Suprapubic skin (tissue), 4 donors: ENCODE measurements at regions not wholly inside any gene's neighbourhood (a gene's known extent, or its start where the extent isn't known, plus 50 kb on each side); places are given as distances from the start of the nearest gene placed in this dataset.

ENCODE experiments used
- DNase-seq, 2 donors: peaks; one replicate each; pipeline ENCODE4 v3.0.0-alpha.2; 2019; ENCODE audit warnings: low spot score in 2 of 2
- H3K27ac ChIP-seq: fragments of 200-600 bp; sonication (generic); one replicate; pipeline ENCODE4 v1.5.1; 2019
- H3K27me3 ChIP-seq: fragments of 200-600 bp; sonication (generic); one replicate; pipeline ENCODE4 v1.5.1; 2019
- H3K36me3 ChIP-seq: fragments of 200-600 bp; sonication (generic); one replicate; pipeline ENCODE4 v1.5.1; 2019
- H3K4me1 ChIP-seq: fragments of 200-600 bp; sonication (generic); one replicate; pipeline ENCODE4 v1.5.1; 2019
- H3K4me3 ChIP-seq: fragments of 200-600 bp; sonication (generic); one replicate; pipeline ENCODE4 v1.5.1; 2019; ENCODE audit warnings: mild to moderate bottlenecking
- H3K9me3 ChIP-seq: fragments of 200-600 bp; sonication (generic); one replicate; pipeline ENCODE4 v1.5.1; 2019
- EP300 ChIP-seq: sonication (generic); formaldehyde crosslinking; IDR thresholded peaks from one replicate; pipeline ENCODE4 v1.6.1; 2017; ENCODE audit warnings: antibody characterized with exemption
- POLR2A ChIP-seq, 2 donors: fragments of 450-650 bp; IDR thresholded peaks; one replicate each; pipeline ENCODE4 v1.6.1; 2017; ENCODE audit warnings: antibody characterized with exemption in 2 of 2, mild to moderate bottlenecking in 2 of 2, moderate library complexity in 2 of 2
- POLR2AphosphoS5 ChIP-seq, 3 donors: sonication (generic); formaldehyde crosslinking; IDR thresholded peaks; one replicate each; pipeline ENCODE4 v1.6.1; 2017; ENCODE audit warnings: antibody characterized with exemption in 3 of 3
- WGBS: methylation state at CpG from one replicate; pipeline ENCODE4 v1.1.5; 2018; 5-methylcytosine and 5-hydroxymethylcytosine counted together
- TF ChIP-seq, protein P1 (sequence below), 2 donors: fragments of 200-600 bp in 1 of 2; fragments of 450-650 bp in 1 of 2; sonication (generic) in 1 of 2; IDR thresholded peaks; one replicate each; pipeline ENCODE4 v1.5.1; 2016 to 2019; ENCODE audit warnings: antibody characterized with exemption in 2 of 2, mild to moderate bottlenecking in 1 of 2, moderate library complexity in 1 of 2

DNA sequence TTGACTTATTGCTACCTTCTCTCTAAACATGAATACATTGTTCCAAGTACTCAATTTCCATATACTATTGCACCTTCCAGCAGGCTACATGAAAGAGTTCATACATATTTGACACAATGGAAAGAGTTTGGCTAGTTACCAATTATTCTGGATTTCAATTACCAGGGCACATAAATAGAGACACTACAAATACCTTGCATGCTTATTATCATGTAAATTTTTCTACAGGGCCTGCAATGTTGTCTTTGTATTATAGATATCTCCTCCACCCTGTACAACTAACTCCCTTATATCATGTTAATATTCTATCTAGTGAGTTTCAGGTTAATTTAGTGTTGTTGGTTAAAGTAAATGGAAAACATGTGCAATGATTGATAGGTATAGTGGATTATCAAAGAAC is 540.7 kb upstream of the SLITRK5 start:
- Histone ChIP-seq H3K27me3 (no peaks in the 10 kb centered on the region), H3K27ac (no peak overlapping the region), H3K36me3 (no peaks in the 10 kb centered on the region), H3K4me3 (no peak overlapping the region), H3K9me3 (no peaks in the 10 kb centered on the region), H3K4me1 (no peaks in the 10 kb centered on the region)
- TF ChIP-seq POLR2A (IDR thresholded peaks at IDR 0.05) (no peak), POLR2AphosphoS5 (IDR thresholded peaks at IDR 0.05) (no peak), EP300 (no peak)
- TF ChIP-seq, protein P1, sequence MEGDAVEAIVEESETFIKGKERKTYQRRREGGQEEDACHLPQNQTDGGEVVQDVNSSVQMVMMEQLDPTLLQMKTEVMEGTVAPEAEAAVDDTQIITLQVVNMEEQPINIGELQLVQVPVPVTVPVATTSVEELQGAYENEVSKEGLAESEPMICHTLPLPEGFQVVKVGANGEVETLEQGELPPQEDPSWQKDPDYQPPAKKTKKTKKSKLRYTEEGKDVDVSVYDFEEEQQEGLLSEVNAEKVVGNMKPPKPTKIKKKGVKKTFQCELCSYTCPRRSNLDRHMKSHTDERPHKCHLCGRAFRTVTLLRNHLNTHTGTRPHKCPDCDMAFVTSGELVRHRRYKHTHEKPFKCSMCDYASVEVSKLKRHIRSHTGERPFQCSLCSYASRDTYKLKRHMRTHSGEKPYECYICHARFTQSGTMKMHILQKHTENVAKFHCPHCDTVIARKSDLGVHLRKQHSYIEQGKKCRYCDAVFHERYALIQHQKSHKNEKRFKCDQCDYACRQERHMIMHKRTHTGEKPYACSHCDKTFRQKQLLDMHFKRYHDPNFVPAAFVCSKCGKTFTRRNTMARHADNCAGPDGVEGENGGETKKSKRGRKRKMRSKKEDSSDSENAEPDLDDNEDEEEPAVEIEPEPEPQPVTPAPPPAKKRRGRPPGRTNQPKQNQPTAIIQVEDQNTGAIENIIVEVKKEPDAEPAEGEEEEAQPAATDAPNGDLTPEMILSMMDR (IDR thresholded peaks at IDR 0.05), result no peak
- DNase-seq, result no peak

DNA sequence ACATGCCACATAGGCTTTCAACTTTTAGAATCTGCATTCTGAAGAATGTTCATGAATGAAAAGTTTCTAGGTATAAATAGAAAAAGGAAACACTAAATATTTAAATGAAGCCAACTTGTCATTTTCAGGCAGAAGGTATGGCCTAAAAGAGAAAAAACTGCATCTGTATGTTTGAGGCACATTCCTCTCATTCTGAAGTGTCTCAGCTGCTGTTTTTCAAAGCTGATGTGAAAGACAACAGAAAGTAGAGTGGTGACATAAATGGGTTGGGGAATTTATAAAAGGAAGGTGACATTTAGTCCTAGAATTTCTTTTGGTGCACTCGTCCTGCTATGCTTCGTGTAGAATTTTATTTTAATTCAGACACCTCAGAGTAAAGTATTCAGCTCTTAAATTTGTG is 539.6 kb upstream of the SLITRK5 start:
- no peak for DNase-seq
- WGBS, result 63% methylated on average over 2 of the region's 2 CpGs
- H3K27ac ChIP-seq, result no peak overlapping the region
- TF ChIP-seq, protein P1 (IDR thresholded peaks at IDR 0.05), result no peak
- no peak for TF ChIP-seq EP300
- no peak for TF ChIP-seq POLR2AphosphoS5 (IDR thresholded peaks at IDR 0.05)
- TF ChIP-seq POLR2A (IDR thresholded peaks at IDR 0.05), result no peak
- no peaks in the 10 kb centered on the region for H3K27me3 ChIP-seq
- H3K4me1 ChIP-seq, result no peaks in the 10 kb centered on the region
- no peaks in the 10 kb centered on the region for H3K36me3 ChIP-seq
- H3K9me3 ChIP-seq, result no peaks in the 10 kb centered on the region
- H3K4me3 ChIP-seq, result no peak overlapping the region

DNA sequence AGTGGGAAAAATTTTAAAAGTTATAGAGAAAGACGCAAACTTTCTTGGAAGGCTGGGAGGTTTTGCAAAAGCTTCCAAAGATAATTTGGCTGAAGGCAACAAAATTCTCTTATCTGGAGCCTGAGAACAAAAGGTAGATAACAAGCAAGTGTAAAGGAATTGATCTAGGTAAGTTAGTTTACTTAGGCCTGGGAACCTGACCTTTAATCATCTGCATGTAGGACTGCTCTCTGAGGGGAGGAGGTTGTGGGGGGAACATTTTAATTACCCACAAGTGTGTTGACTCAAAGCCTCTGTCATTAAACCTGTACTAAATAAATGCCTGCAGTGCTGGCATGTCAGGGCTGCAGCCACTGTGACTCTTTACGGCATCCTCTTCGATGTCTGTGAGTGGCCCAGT is 532.3 kb upstream of the SLITRK5 start:
- no peak for DNase-seq
- Histone ChIP-seq H3K36me3 (no peaks in the 10 kb centered on the region), H3K4me3 (no peak overlapping the region), H3K27ac (no peak overlapping the region), H3K9me3 (no peaks in the 10 kb centered on the region), H3K27me3 (no peaks in the 10 kb centered on the region), H3K4me1 (no peaks in the 10 kb centered on the region)
- 83% methylated on average over 3 of the region's 3 CpGs for WGBS
- TF ChIP-seq POLR2A (IDR thresholded peaks at IDR 0.05), result no peak
- no peak for TF ChIP-seq EP300

DNA sequence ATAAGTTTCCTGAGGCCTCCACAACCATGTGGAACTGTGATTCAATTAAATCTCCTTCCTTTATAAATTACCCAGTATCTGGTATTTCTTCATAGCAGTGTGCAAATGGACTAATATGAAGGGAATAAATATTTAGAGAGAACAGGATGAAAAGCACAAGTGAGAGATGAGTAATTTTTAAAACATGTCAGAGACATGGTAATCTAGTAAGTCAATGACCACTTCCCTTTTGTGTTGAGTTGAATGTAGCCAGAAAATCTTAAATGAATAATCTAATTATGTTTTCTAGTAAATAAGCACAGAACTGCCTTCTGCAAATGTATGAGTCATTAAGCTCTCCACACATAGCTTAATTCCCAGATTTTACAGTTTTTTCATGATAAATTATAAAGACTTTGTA is 524.1 kb upstream of the SLITRK5 start:
- Histone ChIP-seq H3K27me3 (no peaks in the 10 kb centered on the region), H3K36me3 (no peaks in the 10 kb centered on the region), H3K9me3 (no peaks in the 10 kb centered on the region), H3K4me3 (no peak overlapping the region), H3K27ac (no peak overlapping the region), H3K4me1 (no peaks in the 10 kb centered on the region)
- DNase-seq, result no peak
- no peak for TF ChIP-seq EP300
- TF ChIP-seq, protein P1 (IDR thresholded peaks at IDR 0.05), result no peak
- TF ChIP-seq POLR2AphosphoS5 (IDR thresholded peaks at IDR 0.05), result no peak
- no peak for TF ChIP-seq POLR2A (IDR thresholded peaks at IDR 0.05)

DNA sequence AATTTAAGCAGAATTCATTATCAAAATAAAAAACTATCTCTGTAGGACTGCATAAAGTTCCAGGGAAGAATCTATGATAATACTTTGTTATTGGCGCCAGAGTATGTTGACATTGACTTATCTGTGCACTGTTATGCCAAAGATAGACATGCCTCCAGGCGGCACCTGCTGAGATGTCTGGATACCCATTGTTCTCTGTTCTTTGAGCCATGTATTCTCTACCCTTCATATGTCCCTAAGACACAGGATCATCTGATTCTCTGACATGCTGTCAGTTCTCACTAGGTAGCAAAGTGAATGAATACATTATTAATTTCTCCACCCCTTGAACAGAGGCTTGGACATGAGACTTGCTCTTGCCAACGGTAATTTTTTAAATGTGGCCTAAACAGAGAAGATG is 517.8 kb upstream of the SLITRK5 start:
- DNase-seq, result no peak
- TF ChIP-seq POLR2AphosphoS5 (IDR thresholded peaks at IDR 0.05) (no peak), EP300 (no peak), POLR2A (IDR thresholded peaks at IDR 0.05) (no peak)
- TF ChIP-seq, protein P1 (IDR thresholded peaks at IDR 0.05), result no peak
- Histone ChIP-seq H3K36me3 (no peaks in the 10 kb centered on the region), H3K9me3 (no peaks in the 10 kb centered on the region), H3K27me3 (no peaks in the 10 kb centered on the region), H3K4me1 (no peaks in the 10 kb centered on the region), H3K27ac (no peak overlapping the region), H3K4me3 (no peak overlapping the region)
- WGBS, result 89% methylated on average over 3 of the region's 3 CpGs

DNA sequence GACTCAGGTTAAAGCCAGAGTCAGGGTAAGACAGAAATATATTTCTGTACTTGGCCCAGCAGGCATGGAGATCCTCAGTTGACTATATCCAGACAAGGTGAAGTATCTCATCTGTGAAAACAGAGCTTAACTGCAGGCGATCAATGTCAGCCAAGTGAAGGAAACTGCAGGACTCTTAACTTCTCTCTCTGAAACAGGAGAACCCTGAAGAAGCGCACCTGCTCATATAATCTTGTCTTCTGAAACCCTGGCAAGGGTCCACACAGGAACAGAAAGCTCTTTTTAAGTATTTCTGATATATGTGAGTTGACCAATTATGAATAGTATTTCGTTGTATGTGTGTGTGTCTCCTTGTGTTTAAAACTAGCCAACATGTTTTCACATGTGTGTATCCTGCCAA is 504.8 kb upstream of the SLITRK5 start:
- 79% methylated on average over 3 of the region's 3 CpGs for WGBS
- no peak overlapping the region for H3K4me3 ChIP-seq
- H3K9me3 ChIP-seq, result no peaks in the 10 kb centered on the region
- H3K27me3 ChIP-seq, result no peaks in the 10 kb centered on the region
- H3K4me1 ChIP-seq, result no peaks in the 10 kb centered on the region
- TF ChIP-seq POLR2AphosphoS5 (IDR thresholded peaks at IDR 0.05) (no peak), POLR2A (IDR thresholded peaks at IDR 0.05) (no peak), EP300 (no peak)
- TF ChIP-seq, protein P1 (IDR thresholded peaks at IDR 0.05), result no peak
- no peak for DNase-seq
- no peak overlapping the region for H3K27ac ChIP-seq
- no peaks in the 10 kb centered on the region for H3K36me3 ChIP-seq
